ENCODE measurements at regions not wholly inside any gene's neighbourhood (a gene's known extent, or its start where the extent isn't known, plus 50 kb on each side); places are given as distances from the start of the nearest gene placed in this dataset.

- no peak for TF ChIP-seq POLR2A (IDR thresholded peaks at IDR 0.05; ENCODE audit: extremely low read depth, insufficient read length)
- TF ChIP-seq MAX (IDR thresholded peaks at IDR 0.05; ENCODE audit: low read depth, low read length), result no peak
- TF ChIP-seq CTCF (IDR thresholded peaks at IDR 0.05; ENCODE audit: low read depth, low read length), result no peak
- TF ChIP-seq MYC (IDR thresholded peaks at IDR 0.05; ENCODE audit: low read depth, low read length), result no peak
Measured at GRCh38 chr18:39232937-39233336, 1667.3 kb upstream of the CELF4 start.
